ENCODE measurements at regions not wholly inside any gene's neighbourhood (a gene's known extent, or its start where the extent isn't known, plus 50 kb on each side); places are given as distances from the start of the nearest gene placed in this dataset.

- Histone ChIP-seq H3K9me3 (ENCODE audit: control insufficient read depth, low read length) (no peaks in the 10 kb centered on the region), H3K36me3 (ENCODE audit: control insufficient read depth, insufficient read depth, low read length) (no peaks in the 10 kb centered on the region), H3K4me1 (ENCODE audit: control insufficient read depth, insufficient read depth, low read length) (no peaks in the 10 kb centered on the region), H3K4me3 (ENCODE audit: insufficient read depth, low read depth, low read length) (no peak overlapping the region), H3K27me3 (ENCODE audit: control insufficient read depth, insufficient read depth, low read length, poor library complexity, severe bottlenecking) (no peaks in the 10 kb centered on the region), H3K27ac (ENCODE audit: insufficient read depth, low read depth, low read length, poor library complexity, severe bottlenecking) (no peak overlapping the region)
- 93 to 94% methylated on average over 6 of the region's 6 CpGs for WGBS, 2 experiments
Observed at GRCh38 chr5:7073666-7074065, 322.3 kb upstream of the ADCY2 start.

- H3K9me3 ChIP-seq (ENCODE audit: control insufficient read depth, low read length): no peaks in the 10 kb centered on the region
Observed at GRCh38 chr5:7074176-7074575, 321.8 kb upstream of the ADCY2 start.

GRCh38 chr5:7075470-7075869, 320.5 kb upstream of the ADCY2 start:
- Histone ChIP-seq H3K36me3 (ENCODE audit: control insufficient read depth, insufficient read depth, low read length) (no peaks in the 10 kb centered on the region), H3K9me3 (ENCODE audit: control insufficient read depth, low read length) (no peaks in the 10 kb centered on the region), H3K4me1 (ENCODE audit: control insufficient read depth, insufficient read depth, low read length) (peaks cover 5% of the 10 kb centered on the region), H3K27me3 (ENCODE audit: control insufficient read depth, insufficient read depth, low read length, poor library complexity, severe bottlenecking) (no peaks in the 10 kb centered on the region), H3K27ac (ENCODE audit: insufficient read depth, low read depth, low read length, poor library complexity, severe bottlenecking) (no peak overlapping the region), H3K4me3 (ENCODE audit: insufficient read depth, low read depth, low read length) (no peak overlapping the region)
- WGBS, 2 experiments: 81 to 86% methylated on average over 1 of the region's 1 CpG

More at GRCh38 chr5:7074176-7074575, 321.8 kb upstream of the ADCY2 start:
- Histone ChIP-seq H3K4me3 (ENCODE audit: insufficient read depth, low read depth, low read length) (no peak overlapping the region), H3K4me1 (ENCODE audit: control insufficient read depth, insufficient read depth, low read length) (peaks cover 3% of the 10 kb centered on the region), H3K36me3 (ENCODE audit: control insufficient read depth, insufficient read depth, low read length) (no peaks in the 10 kb centered on the region), H3K27me3 (ENCODE audit: control insufficient read depth, insufficient read depth, low read length, poor library complexity, severe bottlenecking) (no peaks in the 10 kb centered on the region), H3K27ac (ENCODE audit: insufficient read depth, low read depth, low read length, poor library complexity, severe bottlenecking) (no peak overlapping the region)
- 63 to 91% methylated on average over 1 of the region's 1 CpG for WGBS, 2 experiments

- WGBS, 2 experiments: 84 to 86% methylated on average over 6 of the region's 6 CpGs
- H3K27ac ChIP-seq (ENCODE audit: insufficient read depth, low read depth, low read length, poor library complexity, severe bottlenecking): no peak overlapping the region
- H3K27me3 ChIP-seq (ENCODE audit: control insufficient read depth, insufficient read depth, low read length, poor library complexity, severe bottlenecking): no peaks in the 10 kb centered on the region
- no peak overlapping the region for H3K4me3 ChIP-seq (ENCODE audit: insufficient read depth, low read depth, low read length)
- no peaks in the 10 kb centered on the region for H3K9me3 ChIP-seq (ENCODE audit: control insufficient read depth, low read length)
- H3K4me1 ChIP-seq (ENCODE audit: control insufficient read depth, insufficient read depth, low read length): peaks cover 5% of the 10 kb centered on the region
- H3K36me3 ChIP-seq (ENCODE audit: control insufficient read depth, insufficient read depth, low read length): no peaks in the 10 kb centered on the region
Observed at GRCh38 chr5:7078101-7078500, 317.8 kb upstream of the ADCY2 start.

- no peaks in the 10 kb centered on the region for H3K36me3 ChIP-seq (ENCODE audit: control insufficient read depth, insufficient read depth, low read length)
- H3K27me3 ChIP-seq (ENCODE audit: control insufficient read depth, insufficient read depth, low read length, poor library complexity, severe bottlenecking): no peaks in the 10 kb centered on the region
- WGBS, 2 experiments: 49 to 53% methylated on average over 9 of the region's 9 CpGs
- H3K4me1 ChIP-seq (ENCODE audit: control insufficient read depth, insufficient read depth, low read length): peaks cover 5% of the 10 kb centered on the region
- no peak overlapping the region for H3K4me3 ChIP-seq (ENCODE audit: insufficient read depth, low read depth, low read length)
- H3K27ac ChIP-seq (ENCODE audit: insufficient read depth, low read depth, low read length, poor library complexity, severe bottlenecking): no peak overlapping the region
- H3K9me3 ChIP-seq (ENCODE audit: control insufficient read depth, low read length): no peaks in the 10 kb centered on the region
Observed at GRCh38 chr5:7078901-7079300, 317.0 kb upstream of the ADCY2 start.

- Histone ChIP-seq H3K9me3 (ENCODE audit: control insufficient read depth, low read length) (no peaks in the 10 kb centered on the region), H3K27ac (ENCODE audit: insufficient read depth, low read depth, low read length, poor library complexity, severe bottlenecking) (no peak overlapping the region), H3K36me3 (ENCODE audit: control insufficient read depth, insufficient read depth, low read length) (no peaks in the 10 kb centered on the region), H3K4me1 (ENCODE audit: control insufficient read depth, insufficient read depth, low read length) (peaks cover 5% of the 10 kb centered on the region), H3K27me3 (ENCODE audit: control insufficient read depth, insufficient read depth, low read length, poor library complexity, severe bottlenecking) (no peaks in the 10 kb centered on the region), H3K4me3 (ENCODE audit: insufficient read depth, low read depth, low read length) (no peak overlapping the region)
- 86 to 88% methylated on average over 7 of the region's 7 CpGs for WGBS, 2 experiments
Observed at GRCh38 chr5:7080501-7080900, 315.4 kb upstream of the ADCY2 start.

- H3K9me3 ChIP-seq (ENCODE audit: control insufficient read depth, low read length): no peaks in the 10 kb centered on the region
- H3K27me3 ChIP-seq (ENCODE audit: control insufficient read depth, insufficient read depth, low read length, poor library complexity, severe bottlenecking): no peaks in the 10 kb centered on the region
- WGBS, 2 experiments: 83 to 89% methylated on average over 6 of the region's 6 CpGs
- H3K27ac ChIP-seq (ENCODE audit: insufficient read depth, low read depth, low read length, poor library complexity, severe bottlenecking): no peak overlapping the region
- H3K4me1 ChIP-seq (ENCODE audit: control insufficient read depth, insufficient read depth, low read length): no peaks in the 10 kb centered on the region
- no peaks in the 10 kb centered on the region for H3K36me3 ChIP-seq (ENCODE audit: control insufficient read depth, insufficient read depth, low read length)
- no peak overlapping the region for H3K4me3 ChIP-seq (ENCODE audit: insufficient read depth, low read depth, low read length)
Observed at GRCh38 chr5:7087719-7088297, 308.1 kb upstream of the ADCY2 start.

- Histone ChIP-seq H3K9me3 (ENCODE audit: control insufficient read depth, low read length) (no peaks in the 10 kb centered on the region), H3K4me3 (ENCODE audit: insufficient read depth, low read depth, low read length) (no peak overlapping the region), H3K4me1 (ENCODE audit: control insufficient read depth, insufficient read depth, low read length) (no peaks in the 10 kb centered on the region), H3K27ac (ENCODE audit: insufficient read depth, low read depth, low read length, poor library complexity, severe bottlenecking) (no peak overlapping the region), H3K36me3 (ENCODE audit: control insufficient read depth, insufficient read depth, low read length) (no peaks in the 10 kb centered on the region), H3K27me3 (ENCODE audit: control insufficient read depth, insufficient read depth, low read length, poor library complexity, severe bottlenecking) (no peaks in the 10 kb centered on the region)
- WGBS, 2 experiments: 77 to 78% methylated on average over 3 of the region's 3 CpGs
Observed at GRCh38 chr5:7088849-7089248, 307.1 kb upstream of the ADCY2 start.

- Histone ChIP-seq H3K4me1 (ENCODE audit: control insufficient read depth, insufficient read depth, low read length) (no peaks in the 10 kb centered on the region), H3K9me3 (ENCODE audit: control insufficient read depth, low read length) (no peaks in the 10 kb centered on the region), H3K36me3 (ENCODE audit: control insufficient read depth, insufficient read depth, low read length) (no peaks in the 10 kb centered on the region), H3K27ac (ENCODE audit: insufficient read depth, low read depth, low read length, poor library complexity, severe bottlenecking) (no peak overlapping the region), H3K27me3 (ENCODE audit: control insufficient read depth, insufficient read depth, low read length, poor library complexity, severe bottlenecking) (no peaks in the 10 kb centered on the region), H3K4me3 (ENCODE audit: insufficient read depth, low read depth, low read length) (no peak overlapping the region)
- 45 to 55% methylated on average over 3 of the region's 3 CpGs for WGBS, 2 experiments
Observed at GRCh38 chr5:7094626-7095025, 301.3 kb upstream of the ADCY2 start.

- Histone ChIP-seq H3K9me3 (ENCODE audit: control insufficient read depth, low read length) (no peaks in the 10 kb centered on the region), H3K4me3 (ENCODE audit: insufficient read depth, low read depth, low read length) (no peak overlapping the region), H3K27me3 (ENCODE audit: control insufficient read depth, insufficient read depth, low read length, poor library complexity, severe bottlenecking) (no peaks in the 10 kb centered on the region), H3K36me3 (ENCODE audit: control insufficient read depth, insufficient read depth, low read length) (no peaks in the 10 kb centered on the region), H3K4me1 (ENCODE audit: control insufficient read depth, insufficient read depth, low read length) (no peaks in the 10 kb centered on the region), H3K27ac (ENCODE audit: insufficient read depth, low read depth, low read length, poor library complexity, severe bottlenecking) (no peak overlapping the region)
- 85 to 89% methylated on average over 2 of the region's 2 CpGs for WGBS, 2 experiments
Observed at GRCh38 chr5:7096294-7096693, 299.6 kb upstream of the ADCY2 start.

- Histone ChIP-seq H3K36me3 (ENCODE audit: control insufficient read depth, insufficient read depth, low read length) (no peaks in the 10 kb centered on the region), H3K27ac (ENCODE audit: insufficient read depth, low read depth, low read length, poor library complexity, severe bottlenecking) (no peak overlapping the region), H3K4me3 (ENCODE audit: insufficient read depth, low read depth, low read length) (no peak overlapping the region), H3K27me3 (ENCODE audit: control insufficient read depth, insufficient read depth, low read length, poor library complexity, severe bottlenecking) (no peaks in the 10 kb centered on the region), H3K9me3 (ENCODE audit: control insufficient read depth, low read length) (no peaks in the 10 kb centered on the region), H3K4me1 (ENCODE audit: control insufficient read depth, insufficient read depth, low read length) (no peaks in the 10 kb centered on the region)
- 77 to 81% methylated on average over 5 of the region's 5 CpGs for WGBS, 2 experiments
Observed at GRCh38 chr5:7105358-7105757, 290.6 kb upstream of the ADCY2 start.
